ENCODE measurements at regions not wholly inside any gene's neighbourhood (a gene's known extent, or its start where the extent isn't known, plus 50 kb on each side); places are given as distances from the start of the nearest gene placed in this dataset.

DNA sequence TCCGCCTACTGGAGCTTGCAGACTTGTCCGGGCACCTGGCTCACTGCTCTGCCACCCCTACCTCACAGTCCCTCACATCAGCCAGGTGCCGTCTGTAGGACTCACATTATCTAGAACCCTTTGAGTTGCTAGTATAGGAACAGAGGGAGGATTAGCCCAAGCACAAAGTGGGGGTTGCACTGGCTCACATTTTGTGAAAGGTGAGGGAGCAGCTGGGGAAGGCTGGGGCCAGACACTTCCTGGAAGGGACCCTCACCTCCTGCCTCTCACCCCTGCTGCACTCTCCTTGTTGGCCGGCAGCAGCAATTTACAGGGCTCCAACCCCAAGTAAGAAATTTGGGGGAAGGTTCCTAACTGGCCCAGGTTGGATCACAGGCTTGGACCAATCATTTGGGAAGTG is 1031.6 kb downstream of the BCL11B start:
- DNase-seq (no peak), ATAC-seq (no peak)
- ChIA-PET POLR2A (no interaction called here), CTCF (no interaction called here)
- peak overlapping the region; percentile 40 for H3K27ac Mint-ChIP-seq
- no peaks in the 10 kb centered on the region for H3K9me3 Mint-ChIP-seq (ENCODE audit: insufficient read depth)
- no peaks in the 10 kb centered on the region for H3K4me1 Mint-ChIP-seq (ENCODE audit: low read depth)
- H3K27me3 Mint-ChIP-seq (ENCODE audit: low read depth) = no peaks in the 10 kb centered on the region
- H3K4me3 Mint-ChIP-seq = no peak overlapping the region
- no peaks in the 10 kb centered on the region for H3K36me3 Mint-ChIP-seq (ENCODE audit: low read depth)

DNA sequence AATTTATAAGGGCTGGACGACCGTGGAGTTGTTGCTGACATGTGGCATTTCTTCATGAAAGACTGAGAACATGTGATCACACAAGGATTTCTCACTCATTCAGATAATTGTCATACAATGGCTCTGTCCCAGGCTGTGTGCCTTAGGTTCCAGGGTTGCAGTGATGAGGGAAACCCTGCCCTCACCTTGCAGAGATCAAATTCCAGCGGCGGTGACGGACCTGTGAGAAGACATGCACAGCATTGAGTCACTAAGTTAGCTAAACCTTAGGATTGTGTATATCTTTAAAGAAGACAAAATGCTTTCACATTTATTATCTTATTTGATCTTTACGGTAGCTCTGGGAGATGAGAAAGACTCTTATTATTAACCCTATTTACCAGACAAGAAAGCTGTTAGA is 1029.1 kb downstream of the BCL11B start:
- ChIA-PET CTCF (interaction anchor here (1.3 to 1.8 kb wide), 2 partner anchors 14 to 16 kb away, joined by 3 read pairs; no protein-coding TSS in a partner anchor), POLR2A (no interaction called here)
- Mint-ChIP-seq H3K9me3 (ENCODE audit: insufficient read depth) (no peaks in the 10 kb centered on the region), H3K4me3 (no peak overlapping the region), H3K27ac (no peak overlapping the region), H3K27me3 (ENCODE audit: low read depth) (peaks cover 3% of the 10 kb centered on the region), H3K4me1 (ENCODE audit: low read depth) (peaks cover 2% of the 10 kb centered on the region), H3K36me3 (ENCODE audit: low read depth) (no peaks in the 10 kb centered on the region)
- no peak for DNase-seq
- ATAC-seq = no peak

DNA sequence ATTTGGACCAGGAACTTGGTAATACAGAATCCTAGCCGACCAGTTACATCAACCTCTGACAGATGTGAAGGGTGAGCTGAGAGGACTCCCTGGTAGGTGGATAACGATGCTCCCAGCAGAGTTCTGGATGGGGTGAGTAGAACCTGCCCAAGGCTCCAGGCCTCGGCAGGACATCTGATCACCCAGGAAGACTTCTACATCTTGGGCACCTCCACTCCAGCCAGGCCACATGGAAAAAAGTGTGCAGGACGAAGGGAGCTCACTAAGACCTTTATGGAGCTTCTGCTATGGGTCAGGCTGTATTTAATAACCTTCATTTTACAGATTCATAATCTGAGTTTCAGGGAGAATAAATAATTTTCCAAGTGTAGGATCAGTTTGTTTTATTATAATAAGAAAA is 1028.7 kb downstream of the BCL11B start:
- CTCF ChIA-PET = interaction anchor here (0.7 to 1.8 kb wide), 3 partner anchors 13 to 16 kb away, joined by 3 read pairs; no protein-coding TSS in a partner anchor
- ATAC-seq (no peak), DNase-seq (no peak)
- Mint-ChIP-seq H3K4me3 (no peak overlapping the region), H3K4me1 (ENCODE audit: low read depth) (peaks cover 2% of the 10 kb centered on the region), H3K27me3 (ENCODE audit: low read depth) (peaks cover 3% of the 10 kb centered on the region), H3K27ac (no peak overlapping the region), H3K9me3 (ENCODE audit: insufficient read depth) (no peaks in the 10 kb centered on the region), H3K36me3 (ENCODE audit: low read depth) (no peaks in the 10 kb centered on the region)
- POLR2A ChIA-PET = no interaction called here

DNA sequence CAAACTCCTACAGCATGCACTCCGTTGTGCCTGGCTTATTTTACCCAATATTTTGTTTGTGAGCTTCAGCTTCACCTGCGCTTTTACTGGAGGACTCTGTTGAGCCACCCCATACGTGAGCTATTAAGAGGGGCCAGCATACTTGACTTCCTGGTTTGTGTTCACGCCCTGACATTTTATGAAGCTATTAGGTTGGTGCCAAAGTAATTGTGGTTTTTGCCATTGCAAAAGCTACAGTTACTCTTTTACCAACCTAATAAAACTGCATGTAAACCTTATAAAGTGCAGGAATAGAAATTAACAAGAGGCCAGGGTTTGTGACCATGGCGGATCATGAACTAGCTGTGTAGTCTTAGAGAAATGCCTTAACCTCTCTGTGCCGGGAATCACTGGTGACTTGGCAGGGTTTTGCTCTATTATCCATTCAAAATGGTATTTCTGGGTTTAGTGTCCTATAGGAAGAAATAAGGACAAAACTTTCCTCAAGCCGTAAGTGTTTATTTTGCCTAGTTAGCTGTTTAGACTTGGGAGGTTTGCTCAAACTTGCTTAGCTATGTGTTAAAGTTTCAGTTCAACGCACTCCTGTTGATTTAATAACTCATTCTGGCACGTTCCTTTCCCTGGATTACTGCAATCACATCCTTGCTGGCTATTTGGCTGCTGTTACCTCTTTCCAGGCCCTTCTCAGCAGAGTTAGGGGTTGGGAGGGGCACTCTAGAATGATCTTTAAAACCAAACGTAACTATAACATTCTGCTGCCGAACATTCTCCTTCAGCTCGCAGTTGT is 1027.6 kb downstream of the BCL11B start:
- H3K36me3 Mint-ChIP-seq (ENCODE audit: low read depth) = no peaks in the 10 kb centered on the region
- ATAC-seq = no peak
- H3K27ac Mint-ChIP-seq = no peak overlapping the region
- peaks cover 2% of the 10 kb centered on the region for H3K4me1 Mint-ChIP-seq (ENCODE audit: low read depth)
- no peak overlapping the region for H3K4me3 Mint-ChIP-seq
- POLR2A ChIA-PET = no interaction called here
- peaks cover 3% of the 10 kb centered on the region for H3K27me3 Mint-ChIP-seq (ENCODE audit: low read depth)
- H3K9me3 Mint-ChIP-seq (ENCODE audit: insufficient read depth) = no peaks in the 10 kb centered on the region
- CTCF ChIA-PET = interaction anchor here (0.8 to 1.2 kb wide), 3 partner anchors 10 to 55 kb away, joined by 3 read pairs; no protein-coding TSS in a partner anchor
- no peak for DNase-seq

DNA sequence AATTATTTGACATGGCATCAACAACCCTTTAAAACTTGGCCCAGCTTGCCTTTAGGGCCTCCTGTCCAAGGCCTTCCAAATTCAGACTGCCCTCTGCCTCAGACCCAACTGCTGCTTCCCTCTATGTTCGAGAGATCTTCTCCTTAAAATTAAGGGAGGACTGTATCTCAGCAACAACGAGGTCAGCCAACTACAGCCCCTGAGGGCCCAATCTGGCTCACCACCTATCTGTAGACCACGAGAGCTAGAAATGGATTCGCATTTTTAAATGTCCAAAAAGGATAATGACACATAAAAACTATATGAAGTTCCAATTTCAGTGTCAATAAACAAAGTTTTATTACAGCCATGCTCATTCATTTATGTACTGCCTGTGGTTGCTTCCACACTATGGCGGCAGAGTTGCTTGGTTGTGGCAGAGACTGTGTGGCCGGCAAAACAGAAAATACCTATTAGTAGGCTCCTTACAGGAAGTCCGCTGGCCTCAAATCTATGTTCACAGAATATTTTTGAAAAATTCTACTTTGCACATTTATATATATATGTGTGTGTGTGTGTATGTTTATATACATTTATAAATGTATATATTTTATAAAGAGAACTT is 1026.9 kb downstream of the BCL11B start:
- peaks cover 2% of the 10 kb centered on the region for H3K4me1 Mint-ChIP-seq (ENCODE audit: low read depth)
- H3K36me3 Mint-ChIP-seq (ENCODE audit: low read depth) = no peaks in the 10 kb centered on the region
- no peak overlapping the region for H3K4me3 Mint-ChIP-seq
- no peaks in the 10 kb centered on the region for H3K9me3 Mint-ChIP-seq (ENCODE audit: insufficient read depth)
- DNase-seq (peak; percentile 32), ATAC-seq (peak; percentile 33)
- ChIA-PET POLR2A (no interaction called here), CTCF (interaction anchor here (0.8 to 1.2 kb wide), 3 partner anchors 11 to 55 kb away, joined by 3 read pairs; no protein-coding TSS in a partner anchor)
- H3K27me3 Mint-ChIP-seq (ENCODE audit: low read depth) = peaks cover 3% of the 10 kb centered on the region
- no peak overlapping the region for H3K27ac Mint-ChIP-seq

DNA sequence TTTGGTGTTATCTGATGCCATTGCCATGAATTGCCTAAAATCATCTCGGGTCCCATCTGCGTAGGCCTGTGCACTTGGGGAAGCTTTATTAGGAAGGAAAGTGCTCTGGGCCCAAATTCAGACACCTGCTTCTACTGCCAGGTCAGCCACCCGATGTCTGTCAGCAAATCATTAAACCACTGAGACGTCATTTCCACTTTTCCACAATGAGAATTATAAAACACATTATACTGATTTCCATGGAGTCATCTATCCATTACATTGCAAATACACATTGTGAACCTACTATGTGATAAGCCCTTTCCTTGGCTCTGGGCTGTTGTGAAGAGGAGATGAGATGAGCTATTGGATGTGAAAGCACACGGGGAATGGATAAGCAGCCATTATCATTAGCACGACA is 1022.9 kb downstream of the BCL11B start:
- Mint-ChIP-seq H3K27me3 (ENCODE audit: low read depth) (peaks cover 3% of the 10 kb centered on the region), H3K9me3 (ENCODE audit: insufficient read depth) (no peaks in the 10 kb centered on the region), H3K27ac (no peak overlapping the region), H3K4me1 (ENCODE audit: low read depth) (peaks cover 5% of the 10 kb centered on the region), H3K36me3 (ENCODE audit: low read depth) (no peaks in the 10 kb centered on the region), H3K4me3 (no peak overlapping the region)
- CTCF ChIA-PET = no interaction called here
- ATAC-seq (no peak), DNase-seq (no peak)
- POLR2A ChIA-PET = no interaction called here

DNA sequence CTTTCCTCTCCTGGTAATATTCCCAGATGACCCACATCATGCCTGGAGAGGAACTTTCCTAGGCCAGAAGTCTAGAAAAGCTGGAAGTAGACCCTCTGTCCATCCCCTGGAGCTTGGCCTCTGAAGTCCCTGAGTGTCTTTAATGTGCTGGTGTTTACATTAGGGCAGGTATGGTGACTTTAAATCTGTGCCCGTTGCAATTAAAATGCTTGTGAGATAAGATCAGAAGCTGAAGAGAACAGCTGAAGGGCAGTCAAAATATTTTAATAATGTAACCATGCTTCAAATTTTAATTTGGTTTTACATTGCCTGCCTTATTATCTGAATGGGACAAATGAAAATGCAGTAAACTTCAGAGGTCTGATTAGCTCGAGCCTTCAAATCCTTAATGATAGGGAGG is 1022.5 kb downstream of the BCL11B start:
- DNase-seq (no peak), ATAC-seq (no peak)
- H3K4me1 Mint-ChIP-seq (ENCODE audit: low read depth) = peaks cover 5% of the 10 kb centered on the region
- CTCF ChIA-PET = interaction anchor here (1.0 kb wide), 1 partner anchor 81 kb away, joined by 3 read pairs; no protein-coding TSS in a partner anchor
- H3K4me3 Mint-ChIP-seq = no peak overlapping the region
- no peaks in the 10 kb centered on the region for H3K36me3 Mint-ChIP-seq (ENCODE audit: low read depth)
- no peaks in the 10 kb centered on the region for H3K9me3 Mint-ChIP-seq (ENCODE audit: insufficient read depth)
- peaks cover 3% of the 10 kb centered on the region for H3K27me3 Mint-ChIP-seq (ENCODE audit: low read depth)
- no peak overlapping the region for H3K27ac Mint-ChIP-seq
- POLR2A ChIA-PET = no interaction called here

DNA sequence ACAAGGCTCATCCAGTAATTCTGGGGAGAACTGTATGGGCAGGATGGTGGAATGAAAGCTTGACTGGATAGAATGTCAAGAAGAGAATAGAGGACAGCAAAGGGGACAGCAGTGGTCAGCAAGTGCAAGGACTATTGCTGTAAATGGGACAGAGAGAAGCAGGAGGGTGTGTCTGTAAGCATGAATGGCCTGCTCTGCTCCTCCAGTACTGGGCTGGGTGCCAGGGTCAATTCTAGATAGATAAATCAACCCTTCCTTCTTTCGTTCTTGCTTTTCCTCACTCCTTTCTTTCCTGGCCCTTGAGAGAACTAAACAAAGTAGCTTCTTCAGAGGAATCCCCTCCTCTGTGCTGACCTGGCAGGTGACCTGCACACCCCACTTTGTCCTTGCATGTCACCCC is 1019.2 kb downstream of the BCL11B start:
- no peaks in the 10 kb centered on the region for H3K9me3 Mint-ChIP-seq (ENCODE audit: insufficient read depth)
- ChIA-PET CTCF (no interaction called here), POLR2A (no interaction called here)
- ATAC-seq = no peak
- DNase-seq = no peak
- no peak overlapping the region for H3K27ac Mint-ChIP-seq
- H3K4me3 Mint-ChIP-seq = no peak overlapping the region
- no peaks in the 10 kb centered on the region for H3K27me3 Mint-ChIP-seq (ENCODE audit: low read depth)
- H3K36me3 Mint-ChIP-seq (ENCODE audit: low read depth) = no peaks in the 10 kb centered on the region
- peaks cover 3% of the 10 kb centered on the region for H3K4me1 Mint-ChIP-seq (ENCODE audit: low read depth)

DNA sequence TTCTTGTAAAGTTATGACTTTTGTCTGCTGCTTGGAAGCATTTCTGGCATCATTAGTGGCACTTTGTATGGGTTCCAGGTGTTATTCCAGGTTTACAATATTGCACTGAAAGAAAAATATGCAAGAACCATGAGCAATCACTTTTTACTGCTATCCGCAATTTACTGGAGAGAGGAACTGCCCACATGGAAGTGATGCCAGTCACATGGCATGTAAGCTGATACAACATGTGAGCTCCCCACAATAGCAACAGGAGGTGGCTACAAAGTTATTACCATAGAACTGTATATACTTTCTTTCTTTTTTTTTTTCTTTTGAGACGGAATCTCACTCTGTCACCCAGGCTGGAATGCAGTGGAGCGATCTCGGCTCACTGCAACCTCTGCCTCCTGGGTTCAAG is 1012.1 kb downstream of the BCL11B start:
- POLR2A ChIA-PET = no interaction called here
- CTCF ChIA-PET = no interaction called here
- no peak for DNase-seq

DNA sequence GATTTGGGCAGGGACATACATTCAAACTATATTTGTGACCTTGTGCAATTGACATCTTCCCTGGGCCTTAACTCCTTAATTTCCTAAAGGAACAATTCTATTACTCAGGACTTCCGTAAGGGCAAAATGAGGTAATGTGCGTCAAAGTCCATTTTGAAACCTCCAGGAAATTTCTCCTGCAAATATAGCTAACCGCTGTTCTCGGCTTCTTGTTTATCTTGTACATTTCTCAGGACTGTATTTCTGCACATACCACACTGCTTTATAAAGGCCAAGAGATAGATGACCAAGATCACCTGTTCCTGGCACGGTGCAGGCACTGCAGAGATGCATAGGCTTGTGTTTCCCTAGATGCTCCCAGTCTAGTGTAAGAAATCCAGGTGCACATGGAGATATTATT is 1009.4 kb downstream of the BCL11B start:
- H3K4me3 Mint-ChIP-seq = no peak overlapping the region
- H3K27me3 Mint-ChIP-seq (ENCODE audit: low read depth) = peaks cover 2% of the 10 kb centered on the region
- H3K9me3 Mint-ChIP-seq (ENCODE audit: insufficient read depth) = no peaks in the 10 kb centered on the region
- DNase-seq = no peak
- POLR2A ChIA-PET = interaction anchor here (0.8 kb wide), 1 partner anchor 491 kb away, joined by 4 read pairs; no protein-coding TSS in a partner anchor
- no peaks in the 10 kb centered on the region for H3K4me1 Mint-ChIP-seq (ENCODE audit: low read depth)
- no peaks in the 10 kb centered on the region for H3K36me3 Mint-ChIP-seq (ENCODE audit: low read depth)
- CTCF ChIA-PET = no interaction called here
- no peak overlapping the region for H3K27ac Mint-ChIP-seq
- no peak for ATAC-seq

More for the DNA sequence above, 1012.1 kb downstream of the BCL11B start:
- ATAC-seq = no peak
- Mint-ChIP-seq H3K9me3 (ENCODE audit: insufficient read depth) (no peaks in the 10 kb centered on the region), H3K27me3 (ENCODE audit: low read depth) (peaks cover 2% of the 10 kb centered on the region), H3K36me3 (ENCODE audit: low read depth) (no peaks in the 10 kb centered on the region), H3K4me3 (no peak overlapping the region), H3K27ac (no peak overlapping the region), H3K4me1 (ENCODE audit: low read depth) (no peaks in the 10 kb centered on the region)

DNA sequence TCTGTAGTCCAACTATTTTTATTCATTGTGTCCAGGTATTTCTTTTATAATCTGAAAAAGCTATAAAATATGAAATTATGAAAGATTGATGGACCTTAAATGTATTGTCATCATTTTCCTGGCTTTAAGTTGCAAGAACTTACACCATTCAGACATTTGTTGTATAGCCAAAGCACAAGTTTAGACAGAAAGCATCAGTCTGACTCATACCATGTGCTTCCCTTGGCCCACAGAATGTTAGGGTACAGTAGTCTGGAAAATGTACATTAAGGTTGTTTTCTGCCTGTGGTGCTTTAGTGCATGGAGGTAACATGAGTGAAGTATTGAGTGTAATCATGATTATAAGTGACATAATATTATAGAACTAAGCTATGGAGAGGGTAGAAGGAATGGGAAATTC is 1002.5 kb downstream of the BCL11B start:
- Mint-ChIP-seq H3K27ac (no peak overlapping the region), H3K4me3 (no peak overlapping the region), H3K27me3 (ENCODE audit: low read depth) (no peaks in the 10 kb centered on the region), H3K4me1 (ENCODE audit: low read depth) (peaks cover 4% of the 10 kb centered on the region), H3K36me3 (ENCODE audit: low read depth) (peaks cover 4% of the 10 kb centered on the region), H3K9me3 (ENCODE audit: insufficient read depth) (peaks cover 3% of the 10 kb centered on the region)
- POLR2A ChIA-PET = no interaction called here
- ATAC-seq (no peak), DNase-seq (no peak)
- CTCF ChIA-PET = interaction anchor here (1.2 kb wide), 1 partner anchor 9 kb away, joined by 4 read pairs; no protein-coding TSS in a partner anchor

DNA sequence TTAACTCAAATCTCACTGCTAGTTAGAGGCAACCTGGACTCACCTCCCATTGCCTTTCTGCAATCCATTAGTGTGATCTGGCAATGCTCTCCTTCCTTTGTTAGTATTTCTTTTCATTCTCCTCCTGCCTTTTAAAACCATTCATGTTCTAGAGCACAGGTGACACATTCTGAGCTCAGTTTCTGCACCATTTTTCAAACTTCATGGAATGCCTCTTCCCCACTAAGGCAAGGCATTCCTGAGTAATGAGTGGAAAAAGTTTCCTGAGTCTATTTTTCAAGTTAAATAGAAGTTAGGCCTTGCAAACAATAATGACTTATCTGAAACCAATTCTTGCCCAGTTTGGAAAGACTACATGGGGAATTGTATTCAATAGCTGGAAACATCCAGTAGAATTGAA is 1001.8 kb downstream of the BCL11B start:
- H3K9me3 Mint-ChIP-seq (ENCODE audit: insufficient read depth) = peaks cover 3% of the 10 kb centered on the region
- H3K4me3 Mint-ChIP-seq = no peak overlapping the region
- H3K4me1 Mint-ChIP-seq (ENCODE audit: low read depth) = peaks cover 4% of the 10 kb centered on the region
- no peaks in the 10 kb centered on the region for H3K27me3 Mint-ChIP-seq (ENCODE audit: low read depth)
- ATAC-seq (no peak), DNase-seq (no peak)
- H3K27ac Mint-ChIP-seq = no peak overlapping the region
- H3K36me3 Mint-ChIP-seq (ENCODE audit: low read depth) = peaks cover 4% of the 10 kb centered on the region
- ChIA-PET CTCF (interaction anchor here (1.1 to 1.2 kb wide), 2 partner anchors 9 to 13 kb away, joined by 3 to 4 read pairs; no protein-coding TSS in a partner anchor), POLR2A (no interaction called here)

Measured in activated CD8-positive, alpha-beta T cell treated with anti-CD3 and anti-CD28 coated beads, Interleukin-2, amount 10 ng/mL, durations not matched to agents 7 days and 5 days (primary cell).